ENCODE measurements at regions not wholly inside any gene's neighbourhood (a gene's known extent, or its start where the extent isn't known, plus 50 kb on each side); places are given as distances from the start of the nearest gene placed in this dataset.

- no peak overlapping the region for H3K4me3 ChIP-seq (ENCODE audit: low read length)
- TF ChIP-seq CTCF (IDR thresholded peaks at IDR 0.05; ENCODE audit: insufficient read depth, low read depth, low read length, missing control alignments): no peak
- no peak for DNase-seq (ENCODE audit: low read depth)
These were observed 166.6 kb downstream of the KLF12 start for GRCh38 chr13:73967397-73968165.

DNA sequence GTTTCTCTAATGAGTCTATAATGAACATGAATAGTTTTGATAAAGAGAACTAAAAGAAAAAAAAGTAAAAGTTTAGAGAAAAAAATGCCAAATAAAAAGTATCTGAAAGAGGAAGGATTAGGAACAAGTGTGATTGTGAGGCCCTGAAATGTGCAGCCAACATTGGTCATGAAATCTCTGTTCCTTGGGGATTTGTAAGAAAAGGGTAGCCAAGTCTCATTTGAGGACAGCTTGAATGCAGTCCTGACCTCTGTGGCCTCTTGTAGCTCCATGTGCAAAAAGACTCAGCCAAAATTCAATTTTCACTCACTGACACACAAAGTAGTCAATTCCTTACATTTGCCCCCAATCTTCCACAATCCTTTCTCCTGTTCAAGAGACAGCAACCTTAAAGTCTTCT is 167.9 kb downstream of the KLF12 start:
- no peak for TF ChIP-seq CTCF (IDR thresholded peaks at IDR 0.05; ENCODE audit: insufficient read depth, low read depth, low read length, missing control alignments)
- DNase-seq (ENCODE audit: low read depth): no peak
- H3K4me3 ChIP-seq (ENCODE audit: low read length): no peak overlapping the region

- no peak for DNase-seq (ENCODE audit: low read depth)
- no peak for TF ChIP-seq CTCF (IDR thresholded peaks at IDR 0.05; ENCODE audit: insufficient read depth, low read depth, low read length, missing control alignments)
- no peak overlapping the region for H3K4me3 ChIP-seq (ENCODE audit: low read length)
These were observed 171.9 kb downstream of the KLF12 start for GRCh38 chr13:73962284-73962683.

GRCh38 chr13:73961181-73961580 is 173.0 kb downstream of the KLF12 start:
- no peak for TF ChIP-seq CTCF (IDR thresholded peaks at IDR 0.05; ENCODE audit: insufficient read depth, low read depth, low read length, missing control alignments)
- no peak overlapping the region for H3K4me3 ChIP-seq (ENCODE audit: low read length)
- no peak for DNase-seq (ENCODE audit: low read depth)

DNA sequence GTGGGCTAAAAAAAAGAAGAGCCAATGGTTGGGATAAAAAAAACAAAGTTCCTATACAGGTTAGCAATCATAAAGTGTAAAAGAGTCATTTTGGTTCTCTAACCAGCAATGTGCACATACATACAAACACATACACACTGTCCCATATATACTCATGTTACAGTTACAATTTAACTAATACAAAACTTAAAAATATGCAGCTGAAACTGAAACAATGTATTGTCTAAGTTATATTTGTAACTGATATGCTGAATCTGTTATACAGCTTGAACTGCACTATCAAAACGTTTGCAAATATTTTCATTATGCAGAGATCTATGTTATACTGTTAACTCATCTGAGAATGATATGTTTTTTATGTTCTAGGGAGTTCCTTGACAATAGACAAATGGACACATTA is 173.7 kb downstream of the KLF12 start:
- TF ChIP-seq CTCF (IDR thresholded peaks at IDR 0.05; ENCODE audit: insufficient read depth, low read depth, low read length, missing control alignments): no peak

DNA sequence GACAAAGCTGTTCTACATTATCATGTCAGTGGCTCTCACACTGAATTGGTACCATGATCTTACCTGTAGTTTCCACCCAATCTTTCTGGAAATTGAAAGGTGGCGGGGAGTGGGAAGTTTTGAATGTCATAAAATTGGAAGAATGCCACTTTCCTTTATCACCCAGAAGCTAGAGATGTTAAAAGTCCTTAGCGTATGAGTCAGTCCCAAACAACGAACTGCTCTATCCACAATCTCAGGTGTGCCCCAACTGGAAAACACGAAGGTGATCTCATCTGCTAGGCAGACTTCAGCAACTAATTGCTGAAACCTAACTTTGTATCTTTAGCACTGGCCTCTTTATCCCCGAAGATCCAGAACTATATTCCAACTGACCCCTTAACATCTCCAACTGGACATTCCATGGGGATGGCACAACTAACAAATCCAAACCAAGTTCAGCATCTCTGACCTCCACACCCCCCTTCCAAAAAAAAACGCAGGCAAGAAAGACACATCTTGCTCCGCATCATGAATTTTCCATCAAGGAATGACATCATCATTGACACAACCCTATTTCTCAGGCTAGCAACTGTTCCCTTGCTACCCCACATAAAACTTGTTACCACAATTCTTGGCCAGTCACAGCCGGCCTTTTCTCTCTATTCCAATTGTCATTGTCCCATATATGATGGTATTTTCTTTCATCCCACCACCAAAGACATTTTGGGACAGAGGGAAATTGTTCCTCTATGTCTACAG is 175.4 kb downstream of the KLF12 start:
- no peak for TF ChIP-seq CTCF (IDR thresholded peaks at IDR 0.05; ENCODE audit: insufficient read depth, low read depth, low read length, missing control alignments)
- no peak overlapping the region for H3K4me3 ChIP-seq (ENCODE audit: low read length)
- peak; percentile 93 for DNase-seq (ENCODE audit: low read depth)

More for the DNA sequence above, 173.7 kb downstream of the KLF12 start:
- no peak overlapping the region for H3K4me3 ChIP-seq (ENCODE audit: low read length)
- DNase-seq (ENCODE audit: low read depth): no peak
